ENCODE measurements at regions not wholly inside any gene's neighbourhood (a gene's known extent, or its start where the extent isn't known, plus 50 kb on each side); places are given as distances from the start of the nearest gene placed in this dataset.

DNA sequence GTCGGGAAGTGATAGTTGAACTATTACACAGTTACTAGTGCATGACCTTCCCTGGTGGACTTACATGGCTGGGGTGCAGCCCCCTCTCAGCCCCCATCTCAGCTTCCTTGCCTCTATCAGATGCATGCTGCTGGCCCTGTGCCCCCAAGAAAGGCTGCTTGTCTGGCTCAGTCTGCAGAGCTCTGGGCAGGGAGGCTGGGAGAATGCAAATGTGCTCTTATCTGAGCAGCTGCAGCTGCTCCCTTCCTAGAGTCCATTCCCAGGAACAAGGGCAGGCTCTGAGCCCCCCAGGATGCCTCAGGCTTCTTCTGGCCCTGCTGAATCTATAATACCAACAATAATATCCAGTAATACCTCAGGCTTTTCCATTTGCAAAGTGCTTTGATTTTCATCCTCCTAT, 218.1 kb upstream of the SRRM4 start:
- no peak for DNase-seq

DNA sequence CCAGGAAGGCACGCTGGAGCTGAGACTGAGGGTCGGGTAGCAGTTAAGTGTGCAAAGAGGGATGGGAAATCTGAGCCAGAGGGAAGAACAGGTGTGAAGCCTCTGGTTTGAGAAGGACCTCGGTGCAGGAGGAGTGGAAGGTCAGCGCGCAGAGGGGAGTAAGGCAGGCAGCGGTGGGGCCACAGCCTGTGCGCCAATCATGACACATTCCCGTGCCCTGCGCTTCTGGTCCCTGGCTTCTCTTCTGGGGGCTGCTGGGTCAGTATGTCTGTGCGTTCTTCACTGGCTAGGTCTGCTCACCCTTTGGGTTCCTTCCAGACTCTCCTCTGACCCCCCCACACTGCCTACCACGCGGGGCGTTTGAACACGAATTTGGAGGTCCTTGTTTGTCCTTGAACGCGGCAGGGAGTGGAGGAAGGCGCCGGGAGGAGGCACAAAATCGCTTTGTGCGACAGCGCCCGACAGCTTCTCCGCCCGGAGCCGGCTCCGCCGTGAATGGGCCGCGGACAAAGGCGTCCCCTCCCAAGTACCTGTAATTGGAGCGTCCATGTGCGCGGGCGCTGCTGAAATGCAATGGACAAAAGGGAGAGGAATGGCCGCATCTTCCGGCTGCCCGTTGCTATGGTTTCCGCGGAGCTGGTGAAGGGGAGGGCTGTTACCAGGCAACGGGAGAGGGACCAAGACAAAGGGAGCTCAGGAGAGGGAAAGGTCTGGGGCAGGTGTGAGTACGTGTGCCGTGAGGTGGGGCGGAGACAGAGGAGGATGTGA, 207.2 kb upstream of the SRRM4 start:
- peak; percentile 18 for DNase-seq

DNA sequence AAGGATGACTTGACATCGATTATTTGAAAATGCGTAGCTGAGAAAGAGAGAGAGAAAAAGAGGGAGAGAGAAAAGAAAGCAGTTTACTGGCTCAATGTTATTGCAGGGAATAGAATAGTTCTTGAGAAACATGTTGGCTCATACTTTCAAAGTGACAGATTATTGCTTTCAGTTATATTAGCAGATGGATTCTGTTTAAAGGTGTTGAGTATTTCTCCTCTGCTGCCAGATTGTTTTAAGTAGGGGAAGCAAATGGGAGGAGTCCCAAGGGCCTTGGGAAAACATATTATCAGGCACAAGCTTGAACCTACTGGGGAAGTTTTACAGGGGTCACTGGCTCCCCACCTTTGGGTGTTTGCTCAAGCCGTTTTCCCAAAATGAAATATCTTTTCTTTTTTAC, 203.8 kb upstream of the SRRM4 start:
- DNase-seq = no peak

DNA sequence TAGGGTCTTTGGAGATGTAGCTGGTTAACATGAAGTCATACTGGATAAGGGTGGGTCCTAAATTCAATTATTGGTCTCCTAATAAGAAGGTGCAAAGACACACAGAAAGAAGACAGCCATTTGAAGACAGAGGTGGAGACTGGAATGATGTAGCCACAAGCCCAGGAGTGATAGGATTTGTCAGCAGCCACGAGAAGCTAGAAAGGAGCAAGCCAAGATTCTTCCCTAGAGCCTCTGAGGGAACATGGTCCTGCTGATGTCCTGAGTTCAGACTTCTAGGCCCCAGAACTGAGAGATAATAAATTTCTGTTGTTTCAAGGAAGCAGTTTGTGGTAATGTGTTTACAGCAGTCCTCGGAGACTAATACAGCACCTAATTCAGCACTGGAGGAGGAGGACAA, 203.3 kb upstream of the SRRM4 start:
- DNase-seq = no peak

DNA sequence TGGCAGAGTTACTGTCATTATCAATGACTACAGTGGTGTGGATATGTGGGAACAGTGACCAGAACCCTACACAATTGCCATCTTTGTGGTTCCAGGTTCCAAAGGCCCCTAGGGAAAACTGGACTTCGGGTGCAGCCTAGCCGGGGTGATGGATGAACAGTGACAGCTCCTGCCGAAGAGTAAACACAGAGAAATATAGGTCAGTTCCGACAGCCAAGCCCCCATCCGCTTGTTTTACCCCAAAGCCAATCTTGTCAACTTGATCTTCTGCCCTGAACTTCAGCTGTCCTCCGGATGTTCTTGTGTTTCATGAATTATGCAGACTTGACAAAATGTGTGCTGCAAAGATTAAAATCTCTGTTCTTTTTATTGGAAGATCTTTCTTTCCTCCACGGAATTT, 200.4 kb upstream of the SRRM4 start:
- no peak for DNase-seq

DNA sequence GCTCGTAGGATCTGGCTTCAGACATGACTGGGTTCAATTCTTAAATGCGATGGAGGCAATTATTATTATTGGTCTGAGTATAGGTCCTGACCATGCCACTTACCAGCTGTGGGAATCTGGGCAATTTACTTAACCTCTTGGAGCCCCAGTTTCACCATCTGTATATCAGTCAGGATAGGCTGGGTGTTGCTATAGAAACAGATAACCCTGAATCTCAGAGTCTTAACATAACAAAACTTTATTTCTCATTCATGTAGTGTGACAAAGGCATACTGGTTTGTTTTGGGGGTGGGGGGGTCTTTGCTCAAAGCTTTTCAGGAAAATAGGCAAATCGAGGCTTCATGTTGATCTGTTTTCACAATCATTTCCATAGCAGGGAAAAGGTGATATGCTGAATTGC, 199.6 kb upstream of the SRRM4 start:
- DNase-seq = no peak

DNA sequence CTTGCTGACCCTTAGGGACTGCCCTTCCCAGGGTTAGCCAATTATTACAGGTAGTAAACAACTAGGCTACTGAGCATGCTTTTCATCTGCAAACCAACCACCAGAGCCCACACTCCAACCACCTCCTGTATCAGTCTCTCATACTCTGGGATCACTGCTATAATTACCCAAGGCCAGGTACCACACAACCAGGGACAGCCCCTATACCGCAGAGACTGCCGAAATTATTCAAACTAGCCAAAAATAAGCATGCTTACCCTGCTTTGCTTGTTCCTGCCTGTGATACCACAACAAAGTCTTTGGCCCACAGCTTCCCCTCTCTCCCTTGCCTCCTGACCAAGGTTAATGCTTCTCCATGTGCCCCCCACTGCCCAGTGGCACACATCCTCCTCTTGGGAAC, 197.6 kb upstream of the SRRM4 start:
- no peak for DNase-seq

DNA sequence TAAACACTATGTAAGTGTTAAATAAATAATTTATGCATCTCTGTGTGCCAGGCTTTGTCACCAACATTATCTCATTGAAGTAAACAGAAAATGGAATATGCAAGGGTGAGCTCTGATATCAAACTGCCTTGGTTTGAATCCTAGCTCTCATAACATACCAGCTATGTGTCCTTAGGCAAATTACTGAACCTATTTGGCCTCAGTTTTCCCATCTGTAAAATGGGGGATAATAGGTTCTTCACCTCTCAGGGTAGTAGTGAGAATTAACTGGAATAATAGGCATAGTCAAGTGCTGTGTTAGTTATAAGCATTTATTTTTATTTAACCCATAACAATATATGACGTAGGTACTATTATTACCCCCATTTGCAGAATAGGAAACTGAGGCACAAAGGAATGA, 190.8 kb upstream of the SRRM4 start:
- DNase-seq = no peak

DNA sequence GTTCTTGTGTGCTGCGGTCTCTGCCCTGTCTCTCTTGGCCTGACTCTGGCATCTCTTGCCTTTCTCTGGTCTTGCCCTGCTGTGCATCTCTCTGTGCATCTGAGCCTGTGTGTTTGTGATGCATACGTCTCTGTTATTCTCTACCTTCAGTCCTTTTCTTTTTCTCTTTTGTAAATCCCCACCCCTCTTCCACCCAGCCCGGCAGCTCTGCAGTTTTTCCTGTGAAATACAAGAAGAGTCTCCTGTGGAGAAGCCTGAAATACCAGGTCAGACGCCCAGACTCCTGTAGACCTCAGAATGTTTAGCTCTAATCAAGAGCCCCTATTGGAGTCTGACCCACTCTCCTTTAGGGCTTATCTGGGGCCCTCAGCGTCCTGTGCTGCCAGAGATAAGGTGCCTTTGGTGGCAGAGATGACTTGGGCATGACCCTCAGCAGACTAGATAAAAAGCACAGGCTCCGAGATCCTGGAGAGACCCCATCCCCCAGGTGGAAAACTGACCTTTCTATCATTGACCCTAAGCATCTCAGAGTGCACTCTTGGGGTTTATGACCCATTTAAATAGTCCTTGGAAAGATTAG, 167.5 kb upstream of the SRRM4 start:
- no peak for DNase-seq

DNA sequence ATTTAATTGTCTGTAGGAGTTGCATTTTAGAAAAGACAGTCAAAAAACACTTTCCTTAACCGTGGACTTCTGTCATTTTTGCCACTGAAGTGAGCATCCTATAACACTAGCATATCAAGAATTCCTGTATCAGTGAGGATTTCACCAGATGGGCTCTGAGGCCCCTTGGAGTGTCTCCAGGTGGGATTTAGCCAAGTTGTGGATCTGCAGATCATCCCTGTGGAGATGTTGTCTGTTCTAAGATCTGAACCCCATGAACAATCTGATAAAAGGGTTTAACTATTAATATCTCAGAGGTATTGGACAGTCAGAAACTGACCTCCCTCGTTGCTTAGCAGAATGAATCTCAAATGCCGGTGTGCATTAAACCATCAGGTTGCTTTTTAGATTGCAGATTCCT, 165.0 kb upstream of the SRRM4 start:
- no peak for DNase-seq

DNA sequence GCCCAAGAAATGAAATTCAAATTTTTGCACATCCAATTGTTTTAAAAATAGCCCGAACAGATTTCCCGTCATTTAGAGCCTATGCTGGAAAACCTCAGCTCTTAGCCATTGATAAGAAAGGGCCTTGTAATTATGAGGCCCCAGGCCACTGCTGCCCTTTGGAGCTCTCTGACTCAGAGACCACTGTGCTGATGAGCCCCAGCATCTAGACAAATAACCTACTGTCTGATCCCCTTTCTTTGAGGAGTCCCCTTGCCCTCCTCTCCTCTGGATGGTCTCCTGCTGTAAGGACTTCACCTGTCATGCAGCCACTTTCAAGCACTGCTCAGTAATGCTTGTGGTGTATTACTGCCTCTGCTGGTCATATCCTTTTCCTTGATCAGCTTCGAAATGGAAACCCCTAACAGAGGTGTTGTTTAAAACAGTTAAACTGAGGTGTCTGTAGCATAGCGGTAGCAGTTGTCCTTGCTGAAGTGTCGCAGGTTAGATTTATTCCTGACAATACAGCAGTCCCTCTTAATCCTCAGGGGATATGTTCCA, 159.9 kb upstream of the SRRM4 start:
- DNase-seq = no peak

DNA sequence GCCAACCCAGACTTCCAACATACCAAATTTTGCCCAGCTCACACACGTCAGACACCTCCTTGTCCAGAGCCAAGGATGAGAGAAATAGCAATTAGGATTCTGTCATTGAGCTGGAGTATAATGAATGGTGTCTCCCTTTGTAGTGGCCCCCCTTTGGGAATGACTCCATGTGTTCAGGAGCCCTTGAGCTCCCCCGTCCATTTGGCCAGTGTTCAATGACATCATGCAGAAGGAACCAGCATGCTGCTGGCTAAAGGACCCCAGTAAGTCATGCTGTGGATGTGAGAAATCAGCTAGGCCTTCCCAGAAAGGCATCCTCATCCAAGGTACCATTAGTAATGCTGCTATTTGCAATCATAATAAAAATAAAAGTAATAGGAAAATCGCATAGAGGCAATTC, 158.8 kb upstream of the SRRM4 start:
- no peak for DNase-seq

DNA sequence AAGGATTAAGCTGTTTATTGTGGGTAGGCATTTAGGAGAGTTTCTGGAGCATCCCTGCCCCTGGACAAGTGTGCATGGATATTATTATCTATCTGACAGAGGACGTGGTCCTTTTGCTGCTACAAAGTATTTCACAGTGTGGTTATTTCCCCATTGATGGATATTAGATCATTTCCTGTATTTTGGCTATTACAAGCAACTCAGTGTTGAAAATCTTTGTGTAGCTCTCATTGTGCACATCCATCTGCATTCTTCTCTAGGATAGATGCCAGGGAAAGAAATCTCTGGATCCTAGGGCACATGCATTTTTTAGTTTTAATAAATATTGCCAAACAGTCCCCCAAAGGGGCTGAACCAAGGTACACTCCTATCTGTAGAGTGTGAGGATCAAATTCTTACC, 154.3 kb upstream of the SRRM4 start:
- no peak for DNase-seq

DNA sequence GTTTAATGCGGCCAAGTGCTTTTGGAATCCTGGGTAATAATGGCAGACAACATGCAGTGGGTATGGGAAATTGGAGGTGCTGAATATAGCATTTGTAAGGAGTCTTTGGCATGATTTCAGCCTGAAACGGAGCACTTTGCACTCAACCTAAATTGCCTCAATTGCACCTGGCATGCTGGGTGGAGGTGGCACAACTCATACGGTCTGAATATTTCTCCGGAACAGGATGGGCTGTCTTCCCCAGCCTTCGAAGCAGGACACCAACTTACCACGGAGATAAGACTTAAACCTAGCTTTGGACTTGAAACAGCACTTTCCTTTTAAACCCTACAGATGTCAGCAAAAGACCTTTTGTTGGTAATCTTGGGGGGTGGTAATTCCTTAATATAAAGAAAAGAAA, 153.7 kb upstream of the SRRM4 start:
- no peak for DNase-seq

DNA sequence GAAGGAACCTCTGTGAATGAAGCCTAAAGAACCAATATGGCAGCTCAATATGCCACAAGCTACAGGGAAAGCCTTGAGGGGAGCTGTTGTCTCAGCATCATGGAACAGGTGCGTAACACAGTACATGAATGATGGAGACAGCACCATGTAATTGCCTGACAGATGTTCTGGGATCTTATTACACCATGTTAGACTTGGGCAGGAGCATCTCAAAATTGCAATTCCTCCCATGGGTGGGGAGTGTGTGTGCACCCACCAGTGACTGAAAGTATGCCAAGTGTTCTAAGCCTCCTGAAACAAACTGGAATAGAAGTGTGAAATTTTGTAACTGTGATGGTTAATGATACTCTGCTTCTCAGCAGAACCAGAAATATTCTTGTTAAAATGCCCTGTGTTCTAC, 151.0 kb upstream of the SRRM4 start:
- peak; percentile 84 for DNase-seq

DNA sequence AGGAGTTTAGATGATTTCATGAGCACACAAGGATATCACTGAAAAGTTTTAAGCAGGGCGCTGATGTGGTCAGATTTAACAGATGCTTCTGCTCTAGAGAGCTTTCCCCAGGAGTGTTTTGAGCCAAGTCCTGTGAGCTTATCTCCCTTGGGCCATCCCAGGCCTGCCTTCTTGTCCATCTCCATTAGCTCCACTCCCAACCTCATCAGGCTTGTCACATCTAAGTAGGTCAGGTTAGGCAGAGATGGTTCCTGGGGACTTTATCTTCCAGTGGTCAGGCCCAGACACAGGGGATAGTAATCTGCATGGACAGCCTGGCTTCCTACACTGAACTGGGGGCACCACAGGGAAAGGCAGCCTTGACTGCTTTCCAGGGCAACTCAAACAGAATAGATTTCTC, 145.4 kb upstream of the SRRM4 start:
- DNase-seq = no peak

DNA sequence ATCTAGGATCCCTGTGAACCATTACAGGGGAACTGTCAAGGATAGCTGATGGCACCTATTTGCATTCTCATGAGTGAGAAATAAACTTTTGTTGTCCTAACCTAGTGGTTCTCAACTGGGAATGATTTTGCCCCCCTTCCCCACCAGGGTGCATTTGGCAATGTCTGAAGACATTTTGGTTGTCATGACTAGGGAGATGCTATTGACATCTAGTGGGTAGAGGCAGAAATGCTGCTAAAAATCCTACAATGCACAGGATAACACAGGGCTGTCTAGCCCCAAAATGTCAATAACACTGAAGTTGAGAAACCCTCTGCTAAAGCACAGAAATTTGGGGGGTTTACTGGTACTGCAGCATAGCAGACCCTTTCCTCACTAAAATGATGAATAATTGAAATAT, 140.9 kb upstream of the SRRM4 start:
- no peak for DNase-seq

DNA sequence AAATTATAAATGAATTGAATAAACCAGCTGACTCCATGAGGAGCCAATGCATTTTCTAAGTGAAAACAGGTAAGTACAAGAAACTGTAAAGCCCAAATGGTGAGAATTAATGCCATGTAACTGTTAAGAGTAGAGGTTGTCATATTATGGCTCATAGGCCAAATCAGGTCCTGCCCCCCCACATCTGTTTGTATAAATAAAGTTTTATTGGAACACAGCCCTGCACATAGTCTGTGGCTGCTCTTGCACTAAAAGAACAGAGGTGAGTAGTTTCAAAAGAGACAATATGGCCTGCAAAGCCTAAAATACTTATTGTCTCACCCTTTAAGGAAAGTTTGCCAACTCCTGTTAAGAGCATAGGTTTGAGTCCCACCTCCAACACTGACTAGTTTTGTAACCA, 140.5 kb upstream of the SRRM4 start:
- no peak for DNase-seq

DNA sequence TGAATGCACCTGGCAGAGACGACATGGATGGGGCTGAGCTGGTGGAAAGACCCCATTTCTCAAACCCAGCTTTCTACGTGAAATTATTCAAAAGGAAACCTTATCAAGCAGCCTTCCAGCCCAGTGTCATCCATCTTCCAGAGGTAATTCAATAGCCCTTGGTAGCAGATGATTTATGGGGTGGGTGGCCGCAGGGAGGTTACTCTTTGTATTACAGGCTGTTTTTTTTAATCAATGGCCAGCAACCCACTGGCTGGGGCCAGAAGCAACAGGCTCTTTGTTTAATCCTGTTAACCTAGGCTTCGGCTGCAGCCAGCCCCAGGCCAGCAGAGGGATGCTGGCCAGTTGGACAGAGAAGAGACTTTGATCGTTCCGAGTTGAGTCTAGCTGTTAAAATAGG, 139.8 kb upstream of the SRRM4 start:
- no peak for DNase-seq

DNA sequence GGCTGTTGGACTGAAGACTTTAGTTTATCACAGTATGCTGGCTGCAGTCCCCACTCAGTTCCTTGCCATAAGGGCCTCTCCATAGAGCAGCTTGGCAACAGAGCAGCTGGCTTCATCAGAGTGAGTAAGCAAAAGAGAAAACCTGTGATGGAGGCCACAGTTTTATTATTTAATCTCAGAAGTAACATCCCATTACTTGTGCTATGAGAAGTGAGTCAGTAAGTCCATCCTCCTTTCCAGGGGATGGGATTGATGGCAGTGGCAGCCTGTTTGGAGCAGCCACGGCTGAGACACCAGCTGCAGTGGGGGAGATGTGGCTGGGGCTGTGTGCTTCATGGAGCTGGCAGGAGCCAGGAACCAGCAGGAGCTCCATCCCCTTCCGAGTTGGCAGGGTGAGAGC, 138.5 kb upstream of the SRRM4 start:
- peak; percentile 13 for DNase-seq

DNA sequence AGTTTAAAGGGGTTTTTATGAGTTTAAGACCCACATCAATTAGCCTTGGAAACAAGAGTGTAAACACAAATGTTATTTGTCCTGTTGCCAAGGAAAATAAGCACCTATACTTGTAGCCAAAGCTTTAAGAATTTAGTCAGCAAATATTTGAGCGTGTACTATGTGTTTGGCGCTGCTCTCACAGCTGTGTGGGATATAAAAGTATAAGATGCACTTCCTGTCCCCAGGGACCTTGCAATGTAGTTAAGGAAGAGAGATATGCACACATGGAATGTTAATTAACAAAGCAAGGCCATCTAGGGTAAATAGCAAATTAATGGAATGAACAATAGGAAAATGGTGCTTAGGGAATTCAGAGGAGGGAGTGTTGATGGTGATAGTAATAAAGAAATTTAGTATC, 134.9 kb upstream of the SRRM4 start:
- DNase-seq = no peak

DNA sequence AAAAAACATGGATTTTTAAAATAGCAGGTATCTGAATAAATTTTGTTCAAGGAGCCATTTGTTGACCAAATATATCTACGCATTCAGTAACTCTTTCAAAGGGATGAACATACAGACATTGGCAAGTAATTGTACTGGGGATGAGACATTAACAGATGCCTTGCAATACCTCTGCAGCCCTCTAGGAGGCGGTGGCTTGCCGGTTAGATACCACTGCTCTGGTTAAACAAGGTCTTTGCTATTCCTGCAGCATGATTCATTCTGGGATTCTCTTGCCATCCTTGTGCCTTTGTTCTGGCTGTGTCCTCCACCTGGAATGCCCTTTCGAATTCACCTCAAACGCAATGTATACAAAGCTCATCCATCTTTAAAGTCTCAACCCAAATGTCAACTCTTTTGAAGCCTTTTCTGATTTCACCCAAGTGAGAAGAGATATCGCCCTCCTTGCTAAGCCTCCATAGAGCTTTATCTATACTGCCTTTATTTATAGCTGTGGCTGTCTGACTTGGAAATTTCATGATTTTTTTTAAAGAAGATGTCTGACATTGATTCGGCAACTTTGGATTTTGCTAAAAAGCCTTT, 131.0 kb upstream of the SRRM4 start:
- DNase-seq = no peak

DNA sequence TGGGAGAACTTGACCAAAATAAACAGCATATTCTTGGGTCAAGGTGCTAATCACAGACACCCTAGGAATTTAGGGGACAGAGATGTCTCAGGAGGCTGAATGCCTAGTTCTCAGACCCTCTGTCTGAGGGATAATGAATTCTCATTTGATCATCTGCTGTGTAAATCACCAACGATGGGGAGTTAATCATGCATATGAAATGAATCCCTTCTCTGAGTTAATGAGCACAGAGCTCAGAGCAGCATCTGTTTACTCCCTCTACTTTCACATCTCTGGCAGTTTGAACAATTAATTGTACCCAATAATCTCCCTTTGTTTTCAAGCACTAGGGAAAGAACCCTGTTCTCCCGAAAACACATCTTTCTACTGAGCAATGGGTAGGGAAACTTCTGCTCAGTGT, 129.4 kb upstream of the SRRM4 start:
- DNase-seq = no peak

DNA sequence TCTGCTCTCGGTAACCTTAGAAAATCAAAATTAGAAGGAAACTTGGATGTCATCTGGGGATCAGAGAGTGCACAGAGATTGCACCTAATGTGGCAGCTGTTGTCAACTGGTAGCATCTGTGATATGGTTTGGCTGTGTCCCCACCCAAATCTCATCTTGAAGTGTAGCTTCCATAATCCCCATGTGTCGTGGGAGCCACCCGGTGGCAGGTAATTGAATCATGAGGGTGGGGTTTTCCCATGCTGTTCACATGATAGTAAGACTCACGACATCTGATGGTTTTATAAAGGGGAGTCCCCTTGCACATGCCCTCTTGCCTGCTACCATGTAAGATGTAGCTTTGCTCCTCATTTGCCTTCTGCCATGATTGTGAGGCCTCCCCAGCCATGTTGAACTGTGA, 127.7 kb upstream of the SRRM4 start:
- no peak for DNase-seq
